ENCODE measurements at regions not wholly inside any gene's neighbourhood (a gene's known extent, or its start where the extent isn't known, plus 50 kb on each side); places are given as distances from the start of the nearest gene placed in this dataset.

GRCh38 chr12:114063435-114063834 is 97.3 kb upstream of the RBM19 start:
- BruUV-seq (replicated peaks), result no TSS peak
- Histone ChIP-seq H3K27ac (ENCODE audit: extremely low read depth, low read depth, low read length) (no peak overlapping the region), H3K4me2 (ENCODE audit: insufficient read depth, low read length) (no peak overlapping the region), H3K4me1 (replicated peaks in 1 of 2; ENCODE audit: control insufficient read depth in 2 of 2, insufficient read depth in 2 of 2, low read length in 2 of 2) (no peaks in the 10 kb centered on the region; a peak in 1 of 5 replicates), H3K4me3 (no peak overlapping the region), H3K27me3 (ENCODE audit: control insufficient read depth in 2 of 2, insufficient read depth in 2 of 2, low read length in 2 of 2) (no peaks in the 10 kb centered on the region; a peak in 1 of 5 replicates), H3K79me2 (ENCODE audit: control insufficient read depth, insufficient read depth, low read length) (no peaks in the 10 kb centered on the region), H3K9ac (ENCODE audit: insufficient read depth in 1 of 2, low read depth in 2 of 2, low read length in 2 of 2) (no peak overlapping the region), H2AFZ (ENCODE audit: low read depth, low read length) (no peak overlapping the region), H3K9me3 (replicated peaks; ENCODE audit: control insufficient read depth, insufficient read depth, low read depth, low read length) (no peaks in the 10 kb centered on the region), H4K20me1 (replicated peaks; ENCODE audit: control insufficient read depth, insufficient read depth, low read length) (no peaks in the 10 kb centered on the region), H3K36me3 (ENCODE audit: control insufficient read depth, insufficient read depth, low read length) (no peaks in the 10 kb centered on the region), H3K9me1 (ENCODE audit: control insufficient read depth, insufficient read depth, low read length) (no peaks in the 10 kb centered on the region)
- CTCF ChIA-PET (ENCODE audit: low intra/inter-chr PET ratio), result no interaction called here
- TF ChIP-seq RNF219 (CRISPR knock-in tag; IDR thresholded peaks at IDR 0.05), result no peak
- no peak for TF ChIP-seq E2F1 (CRISPR knock-in tag; IDR thresholded peaks at IDR 0.05)
- TF ChIP-seq MAZ (CRISPR knock-in tag; conservative IDR thresholded peaks at IDR 0.05 in 1 of 2, IDR thresholded peaks at IDR 0.05 in 1 of 2), result no peak
- no peak for TF ChIP-seq PML (IDR thresholded peaks at IDR 0.05; ENCODE audit: low read length)
- no peak for TF ChIP-seq ZNF75A (CRISPR knock-in tag; IDR thresholded peaks at IDR 0.05)
- TF ChIP-seq ZNF408 (CRISPR knock-in tag; IDR thresholded peaks at IDR 0.05; ENCODE audit: low read depth), result no peak
- TF ChIP-seq ZNF274 (IDR thresholded peaks at IDR 0.05; ENCODE audit: borderline replicate concordance, low read depth, low read length), result no peak
- TF ChIP-seq DACH1 (IDR thresholded peaks at IDR 0.05; ENCODE audit: partially characterized antibody), result no peak
- TF ChIP-seq ZZZ3 (IDR thresholded peaks at IDR 0.05), result no peak
- no peak for TF ChIP-seq FOXJ2 (tag; IDR thresholded peaks at IDR 0.05)
- no peak for TF ChIP-seq MBD1 (CRISPR knock-in tag; IDR thresholded peaks at IDR 0.05)
- no peak for TF ChIP-seq ZNF431 (CRISPR knock-in tag; IDR thresholded peaks at IDR 0.05)
- TF ChIP-seq SETDB1 (IDR thresholded peaks at IDR 0.05; ENCODE audit: low read length), result no peak
- no peak for TF ChIP-seq MECOM (CRISPR knock-in tag; IDR thresholded peaks at IDR 0.05)
- no peak for TF ChIP-seq TAF7 (tag; IDR thresholded peaks at IDR 0.05)
- TF ChIP-seq SREBF1 (IDR thresholded peaks at IDR 0.05; ENCODE audit: borderline replicate concordance, low read depth, low read length), result no peak
- no peak for TF ChIP-seq ZNF561 (CRISPR knock-in tag; conservative IDR thresholded peaks at IDR 0.05)
- no peak for TF ChIP-seq KDM4B (IDR thresholded peaks at IDR 0.05; ENCODE audit: borderline replicate concordance in 2 of 2, low read depth in 1 of 2)
- intact Hi-C loops (cut with micrococcal nuclease), result no loop called here
- FAIRE-seq (no peak), DNase-seq (ENCODE audit: extremely low read depth in 1 of 4, low spot score in 3 of 4) (peak in 1 of 4 experiments; percentile 3), ATAC-seq (no peak)
- POLR2A ChIA-PET, result no interaction called here
- in situ Hi-C loops (cut with MboI), result no loop called here
- WGBS (ENCODE audit: insufficient coverage, low coverage, missing lambda C conversion rate), result 5% methylated on average over 3 of the region's 3 CpGs
